ENCODE measurements at regions not wholly inside any gene's neighbourhood (a gene's known extent, or its start where the extent isn't known, plus 50 kb on each side); places are given as distances from the start of the nearest gene placed in this dataset.

DNA sequence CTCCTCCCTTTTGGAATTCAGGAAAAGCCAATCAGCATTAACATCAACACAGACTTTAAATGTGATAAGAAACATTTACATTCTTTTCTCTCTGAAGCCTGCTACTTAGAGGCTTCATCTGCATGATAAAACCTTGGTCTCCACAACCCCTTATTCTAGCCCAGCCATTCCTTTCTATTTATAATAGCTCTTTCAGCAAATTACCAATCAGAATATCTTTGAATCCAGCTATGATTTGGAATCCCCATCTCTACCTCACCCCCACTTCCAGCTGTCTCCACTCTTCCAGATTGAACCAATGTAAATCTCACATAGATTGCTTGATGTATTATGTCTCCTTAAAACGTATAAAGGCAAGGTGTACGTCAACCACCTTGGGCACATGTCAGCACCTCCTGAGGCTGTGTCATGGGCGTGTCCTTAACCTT, 139.7 kb downstream of the TUSC7 start:
- no peak for DNase-seq

DNA sequence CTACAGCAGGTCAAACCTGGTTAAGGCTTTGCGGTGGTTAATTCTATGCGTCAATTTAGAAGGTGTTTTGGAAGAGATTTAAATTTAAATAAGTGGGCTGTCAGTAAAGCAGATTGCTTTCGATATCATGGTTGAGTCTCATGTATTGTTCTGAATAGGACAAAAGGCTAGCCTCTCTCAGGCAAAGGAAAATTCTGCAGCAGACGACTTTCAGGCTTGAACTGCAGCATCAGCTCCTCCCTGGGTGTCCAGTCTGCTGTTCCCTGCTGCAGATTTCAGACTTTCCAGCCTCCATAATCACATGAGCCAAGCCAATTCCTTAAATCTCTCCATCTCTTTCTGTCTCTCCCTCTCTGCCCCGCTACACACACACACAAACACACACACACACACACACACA, 143.2 kb downstream of the TUSC7 start:
- DNase-seq: no peak

- DNase-seq: no peak
Observed at GRCh38 chr3:116863270-116863770, 153.7 kb downstream of the TUSC7 start.

DNA sequence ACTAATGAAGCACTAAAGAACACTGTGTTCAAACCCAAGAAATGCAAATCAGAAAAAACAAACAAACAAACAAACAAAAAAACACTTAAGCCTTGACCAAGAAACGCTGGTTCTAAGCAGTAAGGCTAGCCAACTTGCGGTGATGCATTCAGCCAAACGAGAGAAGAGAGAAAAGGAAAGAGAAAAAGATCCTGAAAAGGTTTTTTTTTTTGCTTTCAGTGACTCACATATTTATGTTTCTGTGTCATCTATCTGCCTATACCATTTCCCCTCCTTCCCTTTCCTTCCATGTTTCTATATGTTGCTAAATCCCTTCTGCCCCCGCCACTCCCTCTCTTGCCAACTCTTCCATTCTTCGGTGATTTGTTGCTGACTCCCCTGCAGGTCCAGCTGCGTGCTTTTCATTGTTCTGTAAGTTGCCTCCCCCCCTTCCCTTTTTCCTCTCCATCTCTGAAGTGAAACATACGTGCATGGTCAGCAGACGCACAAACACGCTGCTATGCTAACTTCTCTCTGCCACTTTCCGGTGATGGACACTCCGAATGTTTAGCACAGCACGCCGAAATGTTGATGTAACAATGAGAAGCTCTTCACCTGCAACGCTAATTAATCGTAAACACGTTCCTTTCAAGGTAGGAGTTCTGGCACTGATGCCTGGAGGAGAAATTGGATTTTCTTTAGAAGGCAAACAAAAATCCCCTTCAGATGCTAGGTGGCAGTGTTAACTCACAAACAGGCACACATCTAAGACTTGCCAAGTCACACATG, 154.4 kb downstream of the TUSC7 start:
- DNase-seq: peak; percentile 65

DNA sequence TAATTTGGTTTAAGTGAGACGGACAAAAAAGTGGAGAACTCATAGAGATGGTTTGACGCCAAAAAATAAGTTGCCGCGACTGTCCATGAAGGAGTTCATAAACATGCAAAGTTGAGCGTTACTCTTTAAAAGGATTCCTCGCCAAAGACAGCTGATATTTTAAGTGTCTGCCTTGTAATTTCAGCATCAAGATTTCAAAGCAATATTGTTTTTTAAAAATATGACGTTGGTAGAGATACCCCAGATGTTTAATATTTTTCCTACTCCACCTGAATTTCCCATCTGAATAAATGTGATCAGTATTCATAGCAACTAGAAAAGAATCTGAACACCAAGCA, 155.0 kb downstream of the TUSC7 start:
- no peak for DNase-seq

DNA sequence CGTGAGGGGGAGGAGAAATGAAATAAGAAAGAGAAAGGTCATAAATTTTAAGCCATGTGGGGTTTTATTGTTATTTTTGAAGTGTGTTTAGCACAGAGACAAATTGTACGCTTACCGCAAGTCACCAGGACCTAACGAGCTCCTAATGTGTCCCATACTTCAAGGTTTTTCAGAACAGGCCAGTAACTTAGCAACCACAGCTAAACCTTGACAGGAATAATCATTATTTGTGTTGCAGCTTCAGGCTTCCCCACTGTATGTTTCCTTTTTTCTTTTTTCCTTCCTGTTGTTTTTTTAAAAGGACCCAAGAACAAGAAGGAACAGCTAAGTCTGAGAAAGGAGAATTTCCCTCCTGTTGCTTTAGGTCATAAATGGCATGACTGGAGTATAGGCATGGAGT, 160.8 kb downstream of the TUSC7 start:
- DNase-seq: peak; percentile 33

DNA sequence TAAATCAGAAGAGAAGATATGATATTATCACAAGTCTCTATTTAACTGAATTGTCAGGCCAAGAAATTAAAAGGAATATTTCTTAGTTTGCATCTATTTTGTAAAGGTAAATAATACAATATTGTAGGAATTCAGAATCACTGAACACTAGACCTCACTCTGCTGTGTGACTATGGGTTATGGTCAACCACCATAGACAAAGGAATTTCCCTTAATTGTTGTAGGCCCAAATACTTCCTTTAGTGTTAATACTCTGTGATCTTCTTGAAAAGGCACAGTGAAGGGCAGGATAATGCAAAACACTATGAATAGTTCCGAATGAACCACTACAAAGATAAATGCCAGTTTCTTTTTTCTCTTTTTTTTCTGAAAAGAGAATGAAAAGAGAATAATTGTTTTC, 162.3 kb downstream of the TUSC7 start:
- no peak for DNase-seq

- DNase-seq: no peak
Observed at GRCh38 chr3:116872688-116873087, 163.1 kb downstream of the TUSC7 start.

- DNase-seq: no peak
Observed at GRCh38 chr3:116873142-116873541, 163.6 kb downstream of the TUSC7 start.

- no peak for DNase-seq
Observed at GRCh38 chr3:116877968-116878367, 168.4 kb downstream of the TUSC7 start.

GRCh38 chr3:116886202-116886893, 176.8 kb downstream of the TUSC7 start:
- no peak for DNase-seq

GRCh38 chr3:116896116-116896515, 186.5 kb downstream of the TUSC7 start:
- DNase-seq: peak; percentile 15

DNA sequence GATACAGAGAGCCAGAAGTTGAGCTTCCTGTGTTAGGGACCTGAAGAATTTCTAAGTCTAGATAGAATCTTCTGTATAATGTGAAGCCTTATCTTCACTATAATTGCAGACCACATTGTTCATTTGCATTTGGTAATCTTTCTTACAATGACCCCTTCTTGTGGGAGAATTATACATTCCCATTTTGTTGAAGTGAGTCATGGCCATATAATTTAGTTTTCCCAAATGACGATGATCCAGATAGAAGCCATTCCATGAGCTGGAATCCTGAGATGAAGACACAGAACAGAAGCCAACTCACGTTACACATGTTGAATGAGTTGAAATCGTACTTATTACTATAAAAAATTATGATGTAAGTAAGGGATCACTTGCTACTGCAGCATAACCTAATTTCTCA, 187.8 kb downstream of the TUSC7 start:
- no peak for DNase-seq

GRCh38 chr3:116899253-116899652, 189.7 kb downstream of the TUSC7 start:
- no peak for DNase-seq

DNA sequence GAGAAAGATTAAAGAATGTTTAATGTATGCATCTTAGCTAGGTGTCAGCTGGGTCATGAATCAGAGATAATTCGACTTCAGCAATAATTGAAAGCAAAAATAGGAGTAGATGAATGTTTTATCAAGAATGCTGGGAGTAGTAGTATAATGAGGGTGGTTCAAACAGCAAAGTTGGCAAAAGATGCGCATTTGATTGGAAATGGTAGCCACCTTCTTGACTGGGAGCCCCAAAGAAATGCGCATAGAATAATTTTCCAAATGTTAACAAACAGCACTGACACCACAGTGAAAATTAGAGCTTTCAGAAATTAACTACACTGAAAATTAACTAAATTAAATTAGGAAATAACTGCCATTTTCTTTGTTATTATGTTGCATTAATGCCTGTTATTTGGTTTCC, 195.8 kb downstream of the TUSC7 start:
- no peak for DNase-seq

- no peak for DNase-seq
Observed at GRCh38 chr3:116905794-116906193, 196.2 kb downstream of the TUSC7 start.

DNA sequence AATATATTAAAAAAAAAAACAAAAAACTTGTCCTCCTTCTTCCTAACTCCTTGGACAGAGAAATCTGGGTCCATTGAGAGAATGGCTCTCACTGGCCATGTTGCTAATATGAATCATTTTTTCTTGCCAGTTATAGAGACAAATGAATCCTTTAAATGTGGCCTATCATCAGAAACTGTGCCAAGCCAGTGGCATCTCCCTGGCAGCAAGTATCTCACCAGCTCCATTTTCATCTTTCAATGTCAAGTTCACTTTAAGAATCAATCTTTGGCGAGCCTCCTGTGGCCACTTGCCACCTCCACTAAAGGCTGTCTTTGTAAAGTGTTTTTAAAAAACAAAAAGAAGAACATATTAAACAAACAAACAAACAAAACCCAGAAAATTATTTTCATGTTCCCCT, 202.5 kb downstream of the TUSC7 start:
- no peak for DNase-seq

- DNase-seq: no peak
Observed at GRCh38 chr3:116914004-116914403, 204.4 kb downstream of the TUSC7 start.

- DNase-seq: no peak
Observed at GRCh38 chr3:116916836-116917235, 207.3 kb downstream of the TUSC7 start.

DNA sequence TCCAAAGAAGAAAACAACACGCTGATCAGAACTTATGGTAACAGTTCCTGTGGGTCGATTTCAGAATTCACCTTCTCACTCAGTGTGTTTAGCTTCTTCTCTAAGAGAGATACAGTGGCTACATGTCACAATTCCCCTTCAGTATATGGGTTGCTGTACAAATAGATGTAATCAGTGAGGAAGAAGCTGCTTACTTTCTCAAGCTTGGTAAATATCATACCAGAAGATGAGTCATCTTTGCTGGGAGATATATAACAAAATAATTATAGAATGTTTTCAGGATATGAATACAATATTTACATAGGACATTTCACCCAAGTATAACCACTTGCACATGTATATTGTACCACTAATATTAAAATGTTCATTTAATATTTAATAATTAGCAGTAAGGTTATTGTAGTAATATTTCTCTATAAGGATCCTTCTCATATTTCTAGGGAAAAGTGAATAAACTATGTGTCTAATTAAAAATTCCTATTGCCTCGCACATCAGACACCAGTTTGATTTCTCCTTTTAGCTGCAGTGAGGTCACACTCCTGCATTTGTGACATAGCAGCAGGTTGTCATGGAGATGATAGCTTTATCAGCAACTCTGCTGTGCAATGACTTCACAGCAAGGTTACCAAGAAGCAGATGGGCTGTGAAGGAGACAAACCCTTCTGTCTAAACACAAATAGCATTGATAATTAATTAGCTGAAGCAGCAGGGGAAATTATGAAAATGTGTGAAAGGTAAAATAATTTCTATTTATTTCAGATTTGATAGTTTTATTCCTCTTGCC, 211.4 kb downstream of the TUSC7 start:
- DNase-seq: no peak

DNA sequence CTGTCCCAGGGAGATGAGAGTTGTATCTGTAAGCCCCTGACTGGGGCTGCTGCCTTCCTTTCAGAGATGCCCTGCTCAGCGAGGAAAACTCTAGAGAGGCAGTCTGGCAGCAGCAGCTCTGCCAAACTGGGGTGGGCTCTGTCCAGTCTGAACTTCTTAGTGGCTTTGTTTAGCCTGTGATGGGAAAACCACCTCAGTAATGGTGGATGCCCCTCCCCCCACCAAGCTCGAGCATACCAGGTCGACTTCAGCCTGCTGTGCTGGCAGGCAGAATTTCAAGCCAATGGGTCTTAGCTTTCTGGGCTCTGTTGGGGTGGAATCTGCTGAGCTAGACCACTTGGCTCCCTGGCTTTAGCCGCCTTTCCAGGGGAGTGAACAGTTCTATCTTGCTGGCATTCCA, 218.3 kb downstream of the TUSC7 start:
- no peak for DNase-seq

GRCh38 chr3:116929505-116930222, 220.1 kb downstream of the TUSC7 start:
- no peak for DNase-seq

DNA sequence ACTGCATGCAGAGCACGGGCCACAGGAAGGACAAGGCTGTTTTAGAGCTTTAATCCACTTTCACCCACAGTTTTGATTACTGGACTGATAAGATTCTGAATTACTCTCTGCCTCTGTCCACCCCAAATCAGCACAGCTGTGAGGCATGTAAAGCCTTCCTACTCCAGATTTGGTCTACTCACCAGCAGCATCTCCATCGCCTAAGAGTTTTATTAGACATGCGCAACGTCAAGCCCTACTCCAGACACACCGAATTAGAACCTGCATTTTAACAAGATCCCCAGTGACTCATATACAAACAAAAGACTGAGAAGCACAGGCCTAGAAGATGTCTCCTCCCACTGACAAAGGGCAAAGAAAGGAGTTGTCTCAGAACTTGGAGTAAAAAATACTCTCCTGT, 221.2 kb downstream of the TUSC7 start:
- no peak for DNase-seq
